ENCODE measurements at regions not wholly inside any gene's neighbourhood (a gene's known extent, or its start where the extent isn't known, plus 50 kb on each side); places are given as distances from the start of the nearest gene placed in this dataset.

GRCh38 chr7:124403112-124403511 lies 362.5 kb downstream of the GPR37 start:
- TF ChIP-seq, protein P1, sequence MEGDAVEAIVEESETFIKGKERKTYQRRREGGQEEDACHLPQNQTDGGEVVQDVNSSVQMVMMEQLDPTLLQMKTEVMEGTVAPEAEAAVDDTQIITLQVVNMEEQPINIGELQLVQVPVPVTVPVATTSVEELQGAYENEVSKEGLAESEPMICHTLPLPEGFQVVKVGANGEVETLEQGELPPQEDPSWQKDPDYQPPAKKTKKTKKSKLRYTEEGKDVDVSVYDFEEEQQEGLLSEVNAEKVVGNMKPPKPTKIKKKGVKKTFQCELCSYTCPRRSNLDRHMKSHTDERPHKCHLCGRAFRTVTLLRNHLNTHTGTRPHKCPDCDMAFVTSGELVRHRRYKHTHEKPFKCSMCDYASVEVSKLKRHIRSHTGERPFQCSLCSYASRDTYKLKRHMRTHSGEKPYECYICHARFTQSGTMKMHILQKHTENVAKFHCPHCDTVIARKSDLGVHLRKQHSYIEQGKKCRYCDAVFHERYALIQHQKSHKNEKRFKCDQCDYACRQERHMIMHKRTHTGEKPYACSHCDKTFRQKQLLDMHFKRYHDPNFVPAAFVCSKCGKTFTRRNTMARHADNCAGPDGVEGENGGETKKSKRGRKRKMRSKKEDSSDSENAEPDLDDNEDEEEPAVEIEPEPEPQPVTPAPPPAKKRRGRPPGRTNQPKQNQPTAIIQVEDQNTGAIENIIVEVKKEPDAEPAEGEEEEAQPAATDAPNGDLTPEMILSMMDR (IDR thresholded peaks at IDR 0.05 in 4 of 5, conservative IDR thresholded peaks at IDR 0.05 in 1 of 5): no peak
- no peak for TF ChIP-seq POLR2A (IDR thresholded peaks at IDR 0.05)
